Small intestine (tissue), 7 donors: ENCODE measurements at regions not wholly inside any gene's neighbourhood (a gene's known extent, or its start where the extent isn't known, plus 50 kb on each side); places are given as distances from the start of the nearest gene placed in this dataset.
A peak's percentile ranks its signal among the peaks of the same experiment; 100 is the strongest.

Experiments
- DNase-seq, 2 donors: peaks; one replicate each; pipeline versions ENCODE4 v3.0.0 to v3.0.0-alpha.2; 2013
- FAIRE-seq: peaks from 2 replicates; lab custom pipeline; 2012; peaks lifted over from hg19 to GRCh38; lab: Jason Lieb, UNC
- H3K27ac ChIP-seq, 3 donors: one replicate each; pipeline ENCODE4 v1.5.1; 2013; ENCODE audit warnings: low read length in 2 of 3, mild to moderate bottlenecking in 2 of 3, control low read depth in 1 of 3, inconsistent platforms in 1 of 3, low read depth in 1 of 3, moderate library complexity in 1 of 3
- H3K27me3 ChIP-seq, 3 donors: one replicate each; pipeline ENCODE4 v1.6.1; 2013; ENCODE audit warnings: low read length in 3 of 3, inconsistent platforms in 1 of 3; ENCODE audit not compliant: control insufficient read depth in 3 of 3, insufficient read depth in 3 of 3
- H3K36me3 ChIP-seq, 3 donors: one replicate each; pipeline ENCODE4 v1.6.1; 2013; ENCODE audit warnings: low read length in 3 of 3, inconsistent platforms in 1 of 3, low read depth in 1 of 3, mild to moderate bottlenecking in 1 of 3, moderate library complexity in 1 of 3; ENCODE audit not compliant: control insufficient read depth in 3 of 3, insufficient read depth in 2 of 3
- H3K4me1 ChIP-seq, 3 donors: one replicate each; pipeline ENCODE4 v1.6.1; 2013; ENCODE audit warnings: low read length in 2 of 3, inconsistent platforms in 1 of 3, low read depth in 1 of 3, mild to moderate bottlenecking in 1 of 3, moderate library complexity in 1 of 3; ENCODE audit not compliant: control insufficient read depth in 3 of 3, insufficient read depth in 2 of 3
- H3K4me3 ChIP-seq, 3 donors: one replicate each; pipeline ENCODE4 v1.5.1; 2013; ENCODE audit warnings: low read length in 3 of 3, control low read depth in 1 of 3, inconsistent platforms in 1 of 3, low read depth in 1 of 3, mild to moderate bottlenecking in 1 of 3, moderate library complexity in 1 of 3
- H3K9me3 ChIP-seq, 2 donors: one replicate each; pipeline ENCODE4 v1.6.1; 2013; ENCODE audit warnings: low read depth in 1 of 2, low read length in 1 of 2; ENCODE audit not compliant: control insufficient read depth in 2 of 2, insufficient read depth in 1 of 2
- whole genome bisulfite sequencing, 3 donors: extraction: QIAGEN DNeasy Blood & Tissue Kit; methylation state at CpG; one replicate each; pipeline ENCODE4 v1.1.7; 2013; 5-methylcytosine and 5-hydroxymethylcytosine counted together
- donor health status: healthy with polysubstance abuse.
- donor health status: control.
- donor health status: control.
- donor health status: Bipolar disorder and iron deficiency.
- donor health status: healthy.

DNA sequence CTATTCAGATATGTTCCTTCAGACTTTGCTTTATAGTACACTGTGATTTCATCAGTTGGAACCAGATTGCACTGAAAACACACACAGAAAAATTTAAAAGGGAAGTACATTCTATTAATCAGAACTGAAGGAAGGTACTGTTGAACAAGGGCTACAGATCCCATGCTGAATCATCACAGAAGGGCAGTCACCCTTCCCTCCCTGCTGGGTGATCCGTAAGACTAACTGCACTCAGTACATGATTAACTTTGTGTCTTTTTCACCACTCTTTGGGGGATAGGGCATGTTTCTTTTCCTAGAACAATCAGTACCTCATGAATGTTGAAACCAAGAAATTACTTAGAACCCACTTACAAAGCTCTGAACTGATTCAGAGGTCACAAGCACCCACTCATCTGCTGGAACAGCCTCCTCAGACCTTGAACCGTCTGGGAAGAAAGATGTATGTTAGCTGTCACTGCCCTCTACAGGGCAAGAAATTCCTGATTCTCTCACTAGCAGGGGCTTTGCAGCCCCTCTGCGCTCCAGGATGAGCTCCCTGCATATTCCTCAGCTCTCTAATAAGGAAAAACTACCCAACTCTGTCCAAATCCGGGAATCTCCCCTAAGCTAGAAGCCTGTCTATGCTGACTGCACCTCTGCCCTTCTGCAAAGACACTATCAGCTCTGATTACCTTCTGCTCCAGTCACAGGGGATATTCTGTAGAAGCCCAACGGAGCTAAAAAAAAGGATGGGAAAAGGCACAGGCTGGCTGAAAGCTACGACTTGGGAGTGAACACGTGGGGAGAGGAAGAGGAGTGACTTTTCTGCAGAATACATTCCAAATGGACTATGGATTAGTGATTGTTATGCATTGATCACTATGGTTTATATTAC lies 51.0 kb downstream of the IARS1 start:
- Histone ChIP-seq H3K27me3 (no peaks in the 10 kb centered on the region), H3K4me1 (peaks cover 0 to 4% (median 0%) of the 10 kb centered on the region in 3 donors), H3K4me3 (no peak overlapping the region), H3K27ac (peak overlapping the region in 1 of 3 donors; percentile 12), H3K9me3 (no peaks in the 10 kb centered on the region), H3K36me3 (peaks cover 24 to 50% (median 26%) of the 10 kb centered on the region in 3 donors)
- FAIRE-seq (no peak), DNase-seq (peak in 1 of 2 donors; percentile 36)
- 62 to 67% (median 66%) methylated on average over 7 of the region's 7 CpGs for WGBS, 3 donors

DNA sequence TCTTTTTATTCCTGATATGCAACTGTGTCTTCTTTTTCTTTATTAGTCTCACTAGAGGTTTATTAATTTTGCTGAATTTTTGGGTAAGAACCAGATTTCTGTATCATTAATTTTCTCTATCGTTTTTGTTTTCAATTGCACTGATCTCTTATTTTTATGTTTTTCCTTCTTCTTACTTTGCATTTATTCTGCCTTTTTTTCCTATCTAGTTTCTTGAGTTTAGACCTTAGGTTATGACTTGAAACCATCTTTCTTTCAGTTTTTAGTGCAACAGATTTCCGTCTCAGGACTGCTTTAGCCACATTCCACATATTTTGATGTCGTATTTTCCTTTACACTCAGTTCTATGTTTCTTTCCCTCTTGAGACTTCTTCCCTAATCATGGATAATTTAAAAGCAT lies 56.6 kb downstream of the IARS1 start:
- no peaks in the 10 kb centered on the region for H3K9me3 ChIP-seq
- FAIRE-seq (no peak), DNase-seq (no peak)
- H3K36me3 ChIP-seq = peaks cover 7 to 37% (median 12%) of the 10 kb centered on the region in 3 donors
- no peak overlapping the region for H3K27ac ChIP-seq
- no peak overlapping the region for H3K4me3 ChIP-seq
- no peaks in the 10 kb centered on the region for H3K27me3 ChIP-seq
- WGBS, 3 donors = 96 to 97% (median 97%) methylated on average over 3 of the region's 3 CpGs
- H3K4me1 ChIP-seq = no peaks in the 10 kb centered on the region

DNA sequence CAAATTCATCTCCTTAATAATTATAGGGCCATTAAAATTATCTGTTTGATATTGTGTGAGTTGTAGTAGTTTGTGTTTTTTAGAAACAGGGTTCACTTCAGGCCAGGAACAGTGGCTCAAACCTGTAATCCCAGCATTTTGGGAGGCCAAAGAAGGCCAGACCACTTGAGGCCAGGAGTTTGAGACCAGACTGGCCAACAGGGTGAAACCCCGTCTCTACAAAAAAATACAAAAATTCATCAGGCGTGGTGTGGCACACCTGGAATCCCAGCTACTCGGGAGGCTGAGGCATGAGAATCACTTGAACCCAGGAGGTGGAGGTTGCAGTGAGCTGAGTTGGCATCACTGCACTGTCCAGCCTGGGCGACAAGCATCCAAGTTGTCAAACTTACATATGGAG lies 57.0 kb downstream of the IARS1 start:
- H3K4me3 ChIP-seq = no peak overlapping the region
- H3K36me3 ChIP-seq = peaks cover 7 to 38% (median 11%) of the 10 kb centered on the region in 3 donors
- no peak for DNase-seq
- no peak overlapping the region for H3K27ac ChIP-seq
- WGBS, 3 donors = 87 to 96% (median 94%) methylated on average over 4 of the region's 4 CpGs
- H3K4me1 ChIP-seq = no peaks in the 10 kb centered on the region
- no peak for FAIRE-seq
- no peaks in the 10 kb centered on the region for H3K9me3 ChIP-seq
- H3K27me3 ChIP-seq = no peaks in the 10 kb centered on the region

GRCh38 chr9:92234514-92234913 lies 59.0 kb downstream of the IARS1 start:
- H3K36me3 ChIP-seq = peaks cover under 1 to 31% (median 4%) of the 10 kb centered on the region in 3 donors

GRCh38 chr9:92232190-92232589 lies 61.3 kb downstream of the IARS1 start:
- WGBS, 3 donors = 90 to 94% (median 91%) methylated on average over 1 of the region's 1 CpG
- no peak overlapping the region for H3K27ac ChIP-seq
- FAIRE-seq = no peak

More at GRCh38 chr9:92234514-92234913, 59.0 kb downstream of the IARS1 start:
- no peaks in the 10 kb centered on the region for H3K4me1 ChIP-seq
- no peak overlapping the region for H3K4me3 ChIP-seq
- H3K27me3 ChIP-seq = no peaks in the 10 kb centered on the region
- no peak for FAIRE-seq
- H3K27ac ChIP-seq = no peak overlapping the region
- 90 to 98% (median 96%) methylated on average over 5 of the region's 5 CpGs for WGBS, 3 donors
- no peak for DNase-seq
- H3K9me3 ChIP-seq = no peaks in the 10 kb centered on the region

GRCh38 chr9:92228628-92229027 lies 64.9 kb downstream of the IARS1 start:
- Histone ChIP-seq H3K4me1 (no peaks in the 10 kb centered on the region), H3K27me3 (no peaks in the 10 kb centered on the region), H3K36me3 (peaks cover 4 to 28% (median 14%) of the 10 kb centered on the region in 3 donors), H3K9me3 (peaks cover 0 to 6% of the 10 kb centered on the region in 2 donors), H3K4me3 (no peak overlapping the region), H3K27ac (no peak overlapping the region)
- DNase-seq (no peak), FAIRE-seq (no peak)
- WGBS, 3 donors = 96 to 100% (median 96%) methylated on average over 2 of the region's 2 CpGs

More at GRCh38 chr9:92232190-92232589, 61.3 kb downstream of the IARS1 start:
- Histone ChIP-seq H3K4me3 (no peak overlapping the region), H3K9me3 (peaks cover 0 to 6% of the 10 kb centered on the region in 2 donors), H3K36me3 (peaks cover 0 to 31% (median 10%) of the 10 kb centered on the region in 3 donors), H3K27me3 (no peaks in the 10 kb centered on the region), H3K4me1 (no peaks in the 10 kb centered on the region)
- no peak for DNase-seq

- WGBS, 3 donors = 88 to 94% (median 88%) methylated on average over 4 of the region's 4 CpGs
- H3K4me3 ChIP-seq = no peak overlapping the region
- H3K4me1 ChIP-seq = no peaks in the 10 kb centered on the region
- H3K27me3 ChIP-seq = no peaks in the 10 kb centered on the region
- peaks cover 18 to 40% (median 22%) of the 10 kb centered on the region in 3 donors for H3K36me3 ChIP-seq
- no peak for FAIRE-seq
- DNase-seq = no peak
- no peak overlapping the region for H3K27ac ChIP-seq
- peaks cover 0 to 10% of the 10 kb centered on the region in 2 donors for H3K9me3 ChIP-seq
Observed at GRCh38 chr9:92224177-92224576, 69.3 kb downstream of the IARS1 start.

DNA sequence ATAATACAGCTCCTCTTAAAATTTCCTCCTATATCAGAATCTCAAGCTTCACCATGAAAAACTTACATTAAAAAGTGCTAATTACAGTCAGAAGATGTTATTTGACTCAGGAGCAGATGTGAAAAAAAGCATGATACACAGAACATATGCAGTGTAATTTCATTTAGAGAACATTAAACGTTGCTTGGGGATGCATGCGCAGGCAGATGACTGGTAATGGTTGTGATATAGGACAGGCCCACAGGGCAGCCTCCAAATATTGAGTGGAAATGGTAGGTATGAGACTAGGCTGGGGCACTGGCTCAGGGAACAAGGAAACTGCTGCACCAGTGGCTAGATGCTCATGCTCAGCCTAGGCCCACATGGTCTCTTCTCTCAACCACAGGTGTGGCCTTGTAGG lies 69.7 kb downstream of the IARS1 start:
- Histone ChIP-seq H3K27me3 (no peaks in the 10 kb centered on the region), H3K4me3 (no peak overlapping the region), H3K36me3 (peaks cover 18 to 40% (median 21%) of the 10 kb centered on the region in 3 donors), H3K9me3 (peaks cover 0 to 10% of the 10 kb centered on the region in 2 donors), H3K27ac (no peak overlapping the region), H3K4me1 (no peaks in the 10 kb centered on the region)
- FAIRE-seq (no peak), DNase-seq (no peak)
- WGBS, 3 donors = 76 to 86% (median 84%) methylated on average over 2 of the region's 2 CpGs
